Trophoblast cell (in vitro differentiated cells and primary cell): ENCODE measurements at regions not wholly inside any gene's neighbourhood (a gene's known extent, or its start where the extent isn't known, plus 50 kb on each side); places are given as distances from the start of the nearest gene placed in this dataset.

ENCODE experiments used
- DNase-seq, 2 donors: peaks; one replicate each; pipeline ENCODE4 v3.0.0-alpha.2; 2016
- H2AFZ ChIP-seq: 2 replicates; pipeline ENCODE4 v1.6.1; 2013; ENCODE audit warnings: low read length, moderate library complexity, mild to moderate bottlenecking; ENCODE audit not compliant: insufficient read depth, poor library complexity
- H2AK5ac ChIP-seq: 2 replicates; pipeline ENCODE4 v1.6.1; 2013; ENCODE audit warnings: mild to moderate bottlenecking, low read length
- H2BK120ac ChIP-seq: 2 replicates; pipeline ENCODE4 v1.6.1; 2013; ENCODE audit warnings: low read length, mild to moderate bottlenecking, moderate library complexity; ENCODE audit not compliant: insufficient read depth, poor library complexity
- H2BK12ac ChIP-seq: 2 replicates; pipeline ENCODE4 v1.6.1; 2013; ENCODE audit warnings: mild to moderate bottlenecking, low read length, moderate library complexity
- H2BK5ac ChIP-seq: 2 replicates; pipeline ENCODE4 v1.6.1; 2013; ENCODE audit warnings: low read length, low read depth, moderate library complexity, mild to moderate bottlenecking; ENCODE audit not compliant: poor library complexity
- H3K14ac ChIP-seq: 2 replicates; pipeline ENCODE4 v1.6.1; 2013; ENCODE audit warnings: mild to moderate bottlenecking, low read length
- H3K18ac ChIP-seq: 2 replicates; pipeline ENCODE4 v1.6.1; 2013; ENCODE audit warnings: mild to moderate bottlenecking, low read length
- H3K23ac ChIP-seq: 2 replicates; pipeline ENCODE4 v1.6.1; 2013; ENCODE audit warnings: low read length
- H3K27ac ChIP-seq: 2 replicates; pipeline ENCODE4 v1.5.1; 2013; ENCODE audit warnings: low read depth, mild to moderate bottlenecking, inconsistent platforms, low read length, moderate library complexity
- H3K27me3 ChIP-seq: 2 replicates; pipeline ENCODE4 v1.6.1; 2013; ENCODE audit warnings: inconsistent platforms, mild to moderate bottlenecking, low read length, moderate library complexity; ENCODE audit not compliant: insufficient read depth
- H3K36me3 ChIP-seq, 2 experiments: 1 replicate in 1 of 2; 2 replicates in 1 of 2; pipeline ENCODE4 v1.6.1; 2013; ENCODE audit warnings: low read length in 2 of 2, mild to moderate bottlenecking in 2 of 2, moderate library complexity in 1 of 2; ENCODE audit not compliant: insufficient read depth in 2 of 2, control insufficient read depth in 1 of 2
- H3K4ac ChIP-seq: 2 replicates; pipeline ENCODE4 v1.6.1; 2013; ENCODE audit warnings: low read depth, mild to moderate bottlenecking, low read length, moderate library complexity
- H3K4me1 ChIP-seq, 2 experiments: 1 replicate in 1 of 2; 2 replicates in 1 of 2; pipeline ENCODE4 v1.6.1; 2013; ENCODE audit warnings: low read length in 2 of 2, mild to moderate bottlenecking in 2 of 2, moderate library complexity in 1 of 2; ENCODE audit not compliant: insufficient read depth in 2 of 2, control insufficient read depth in 1 of 2
- H3K4me2 ChIP-seq: 2 replicates; pipeline ENCODE4 v1.6.1; 2013; ENCODE audit warnings: inconsistent platforms, mild to moderate bottlenecking, low read length, moderate library complexity
- H3K4me3 ChIP-seq: 2 replicates; pipeline ENCODE4 v1.5.1; 2013; ENCODE audit warnings: mild to moderate bottlenecking, low read depth, low read length, inconsistent platforms
- H3K79me1 ChIP-seq: one replicate; pipeline ENCODE4 v1.6.1; 2013; ENCODE audit warnings: low read length
- H3K79me2 ChIP-seq: 2 replicates; pipeline ENCODE4 v1.6.1; 2013; ENCODE audit warnings: low read length, mild to moderate bottlenecking; ENCODE audit not compliant: control insufficient read depth, insufficient read depth, poor library complexity
- H3K9ac ChIP-seq: 2 replicates; pipeline ENCODE4 v1.6.1; 2013; ENCODE audit warnings: mild to moderate bottlenecking, low read length
- H3K9me3 ChIP-seq: 2 replicates; pipeline ENCODE4 v1.6.1; 2013; ENCODE audit warnings: low read depth, mild to moderate bottlenecking, control low read depth, inconsistent platforms, low read length; ENCODE audit not compliant: insufficient read depth
- H4K12ac ChIP-seq: 2 replicates; pipeline ENCODE4 v1.6.1; 2013; ENCODE audit warnings: low read depth, mild to moderate bottlenecking, low read length, moderate library complexity
- H4K8ac ChIP-seq: 2 replicates; pipeline ENCODE4 v1.6.1; 2013; ENCODE audit warnings: low read depth, mild to moderate bottlenecking, low read length, moderate library complexity
- H4K91ac ChIP-seq: one replicate; pipeline ENCODE4 v1.6.1; 2013; ENCODE audit warnings: low read depth, mild to moderate bottlenecking, low read length, moderate library complexity
- WGBS: extraction: QIAGEN DNeasy Blood & Tissue Kit; methylation state at CpG from one replicate; pipeline ENCODE4 v1.1.7; 2013; ENCODE audit warnings: missing lambda C conversion rate; ENCODE audit not compliant: insufficient read length, insufficient coverage; ENCODE audit errors: extremely low coverage; 5-methylcytosine and 5-hydroxymethylcytosine counted together

- Histone ChIP-seq H3K9ac (no peak overlapping the region), H3K4ac (no peak overlapping the region), H3K79me2 (no peaks in the 10 kb centered on the region)
These were observed 213.0 kb upstream of the RAB6C start for GRCh38 chr2:129766374-129766993.

GRCh38 chr2:129767346-129768035 is 212.0 kb upstream of the RAB6C start:
- Histone ChIP-seq H3K9ac (no peak overlapping the region), H3K27me3 (no peaks in the 10 kb centered on the region)
- WGBS = no CpG with 5 or more reads among the region's 22 CpGs

More at GRCh38 chr2:129766374-129766993, 213.0 kb upstream of the RAB6C start:
- no peak overlapping the region for H2BK12ac ChIP-seq
- no peak for DNase-seq
- no peak overlapping the region for H4K8ac ChIP-seq
- WGBS = no CpG with 5 or more reads among the region's 16 CpGs
- no peak overlapping the region for H3K18ac ChIP-seq
- no peak overlapping the region for H3K4me2 ChIP-seq
- H2AK5ac ChIP-seq = no peak overlapping the region
- H3K27me3 ChIP-seq = no peaks in the 10 kb centered on the region
- H3K4me3 ChIP-seq = no peak overlapping the region
- H3K79me1 ChIP-seq = no peaks in the 10 kb centered on the region
- peaks cover 1% of the 10 kb centered on the region for H3K9me3 ChIP-seq
- no peak overlapping the region for H2BK120ac ChIP-seq
- H2BK5ac ChIP-seq = no peak overlapping the region
- no peak overlapping the region for H2AFZ ChIP-seq
- H3K14ac ChIP-seq = no peak overlapping the region
- no peak overlapping the region for H3K23ac ChIP-seq
- no peaks in the 10 kb centered on the region for H3K4me1 ChIP-seq
- H4K91ac ChIP-seq = no peak overlapping the region
- no peak overlapping the region for H4K12ac ChIP-seq
- no peak overlapping the region for H3K27ac ChIP-seq
- no peaks in the 10 kb centered on the region for H3K36me3 ChIP-seq

GRCh38 chr2:129768036-129768386 is 211.5 kb upstream of the RAB6C start:
- no peaks in the 10 kb centered on the region for H3K36me3 ChIP-seq
- WGBS = no CpG with 5 or more reads among the region's 6 CpGs
- no peaks in the 10 kb centered on the region for H3K79me2 ChIP-seq
- H2BK12ac ChIP-seq = no peak overlapping the region
- no peak overlapping the region for H3K4ac ChIP-seq
- H3K4me2 ChIP-seq = no peak overlapping the region
- no peak overlapping the region for H3K18ac ChIP-seq
- H2AFZ ChIP-seq = no peak overlapping the region
- H4K91ac ChIP-seq = no peak overlapping the region
- H3K9me3 ChIP-seq = no peaks in the 10 kb centered on the region
- H3K14ac ChIP-seq = no peak overlapping the region
- no peak overlapping the region for H2AK5ac ChIP-seq
- H3K9ac ChIP-seq = no peak overlapping the region
- H3K23ac ChIP-seq = no peak overlapping the region
- no peak overlapping the region for H3K27ac ChIP-seq
- no peak for DNase-seq
- H3K4me1 ChIP-seq = no peaks in the 10 kb centered on the region
- no peak overlapping the region for H3K4me3 ChIP-seq
- H3K27me3 ChIP-seq = no peaks in the 10 kb centered on the region
- H2BK120ac ChIP-seq = no peak overlapping the region
- H3K79me1 ChIP-seq = no peaks in the 10 kb centered on the region
- H2BK5ac ChIP-seq = no peak overlapping the region
- no peak overlapping the region for H4K8ac ChIP-seq
- H4K12ac ChIP-seq = no peak overlapping the region

More at GRCh38 chr2:129767346-129768035, 212.0 kb upstream of the RAB6C start:
- Histone ChIP-seq H3K18ac (no peak overlapping the region), H3K23ac (no peak overlapping the region), H3K4me1 (no peaks in the 10 kb centered on the region), H3K9me3 (peaks cover under 1% of the 10 kb centered on the region), H3K36me3 (no peaks in the 10 kb centered on the region), H2BK5ac (no peak overlapping the region), H3K79me2 (no peaks in the 10 kb centered on the region), H2BK12ac (no peak overlapping the region), H3K4me2 (no peak overlapping the region), H3K79me1 (no peaks in the 10 kb centered on the region), H3K4me3 (no peak overlapping the region), H3K14ac (no peak overlapping the region), H3K4ac (no peak overlapping the region), H2AFZ (no peak overlapping the region), H3K27ac (no peak overlapping the region), H4K12ac (no peak overlapping the region), H4K91ac (no peak overlapping the region), H2AK5ac (no peak overlapping the region), H2BK120ac (no peak overlapping the region), H4K8ac (no peak overlapping the region)
- no peak for DNase-seq

GRCh38 chr2:129768485-129769184 is 210.8 kb upstream of the RAB6C start:
- no peak overlapping the region for H3K9ac ChIP-seq

More at GRCh38 chr2:129768485-129769184, 210.8 kb upstream of the RAB6C start:
- Histone ChIP-seq H3K4me3 (no peak overlapping the region), H2AK5ac (no peak overlapping the region), H2BK5ac (no peak overlapping the region), H3K4me2 (no peak overlapping the region), H2AFZ (no peak overlapping the region), H3K27ac (no peak overlapping the region), H3K36me3 (no peaks in the 10 kb centered on the region), H3K18ac (no peak overlapping the region), H3K4ac (no peak overlapping the region), H3K4me1 (no peaks in the 10 kb centered on the region), H3K14ac (no peak overlapping the region), H2BK12ac (no peak overlapping the region), H3K27me3 (no peaks in the 10 kb centered on the region), H3K79me1 (no peaks in the 10 kb centered on the region), H4K91ac (no peak overlapping the region), H3K23ac (no peak overlapping the region), H4K12ac (no peak overlapping the region), H2BK120ac (no peak overlapping the region), H3K9me3 (no peaks in the 10 kb centered on the region), H3K79me2 (no peaks in the 10 kb centered on the region), H4K8ac (no peak overlapping the region)
- no peak for DNase-seq
- WGBS = no CpG with 5 or more reads among the region's 11 CpGs
